Activated gamma-delta T cell treated with anti-CD3 and anti-CD28 coated beads, Interleukin-2, amount 50 U/mL, for 16 hours (primary cell): ENCODE measurements at regions not wholly inside any gene's neighbourhood (a gene's known extent, or its start where the extent isn't known, plus 50 kb on each side); places are given as distances from the start of the nearest gene placed in this dataset.
"Not testable (repeated sequence)": the region's sequence is repeated elsewhere in the genome, so short reads cannot be mapped to it uniquely, and the experiment has no call there.

Experiments
- DNase-seq: peaks from one replicate; pipeline ENCODE4 v3.0.0-alpha.2; 2020; ENCODE audit warnings: low read depth

- DNase-seq, result no peak
These were observed 123.4 kb upstream of the SYT13 start for GRCh38 chr11:45409587-45409986.

- DNase-seq, result no peak
These were observed 121.1 kb upstream of the SYT13 start for GRCh38 chr11:45407226-45407625.

- no peak for DNase-seq
These were observed 120.0 kb upstream of the SYT13 start for GRCh38 chr11:45405916-45406670.

- DNase-seq, result not testable (repeated sequence)
These were observed 117.4 kb upstream of the SYT13 start for GRCh38 chr11:45403521-45403920.

GRCh38 chr11:45402049-45402630 lies 116.0 kb upstream of the SYT13 start:
- no peak for DNase-seq

GRCh38 chr11:45400591-45400990 lies 114.5 kb upstream of the SYT13 start:
- DNase-seq, result no peak

GRCh38 chr11:45399166-45399565 lies 113.0 kb upstream of the SYT13 start:
- DNase-seq, result no peak

- DNase-seq, result no peak
These were observed 112.2 kb upstream of the SYT13 start for GRCh38 chr11:45398325-45398724.

GRCh38 chr11:45396394-45396793 lies 110.3 kb upstream of the SYT13 start:
- DNase-seq, result no peak

- DNase-seq, result no peak
These were observed 109.8 kb upstream of the SYT13 start for GRCh38 chr11:45395947-45396346.

GRCh38 chr11:45395421-45395820 lies 109.3 kb upstream of the SYT13 start:
- no peak for DNase-seq

GRCh38 chr11:45394294-45395085 lies 108.3 kb upstream of the SYT13 start:
- no peak for DNase-seq

- no peak for DNase-seq
These were observed 107.7 kb upstream of the SYT13 start for GRCh38 chr11:45393826-45394225.

GRCh38 chr11:45393334-45393733 lies 107.2 kb upstream of the SYT13 start:
- DNase-seq, result no peak

GRCh38 chr11:45392591-45393091 lies 106.5 kb upstream of the SYT13 start:
- no peak for DNase-seq

- no peak for DNase-seq
These were observed 106.0 kb upstream of the SYT13 start for GRCh38 chr11:45392154-45392553.

GRCh38 chr11:45391168-45391850 lies 105.2 kb upstream of the SYT13 start:
- DNase-seq, result no peak

GRCh38 chr11:45390407-45390806 lies 104.3 kb upstream of the SYT13 start:
- DNase-seq, result no peak

- DNase-seq, result no peak
These were observed 102.3 kb upstream of the SYT13 start for GRCh38 chr11:45388472-45388871.

GRCh38 chr11:45387885-45388284 lies 101.7 kb upstream of the SYT13 start:
- DNase-seq, result not testable (repeated sequence)

GRCh38 chr11:45386972-45387371 lies 100.8 kb upstream of the SYT13 start:
- DNase-seq, result no peak

- no peak for DNase-seq
These were observed 99.7 kb upstream of the SYT13 start for GRCh38 chr11:45385844-45386243.
